Suprapubic skin (tissue), 3 donors: ENCODE measurements at regions not wholly inside any gene's neighbourhood (a gene's known extent, or its start where the extent isn't known, plus 50 kb on each side); places are given as distances from the start of the nearest gene placed in this dataset.

Source experiments
- POLR2A ChIP-seq, 2 donors: fragments of 450-650 bp; IDR thresholded peaks; one replicate each; pipeline ENCODE4 v1.6.1; 2017; ENCODE audit warnings: antibody characterized with exemption in 2 of 2, mild to moderate bottlenecking in 2 of 2, moderate library complexity in 2 of 2
- TF ChIP-seq, protein P1 (sequence below), 2 donors: fragments of 200-600 bp in 1 of 2; fragments of 450-650 bp in 1 of 2; sonication (generic) in 1 of 2; IDR thresholded peaks; one replicate each; pipeline ENCODE4 v1.5.1; 2016 to 2019; ENCODE audit warnings: antibody characterized with exemption in 2 of 2, mild to moderate bottlenecking in 1 of 2, moderate library complexity in 1 of 2

DNA sequence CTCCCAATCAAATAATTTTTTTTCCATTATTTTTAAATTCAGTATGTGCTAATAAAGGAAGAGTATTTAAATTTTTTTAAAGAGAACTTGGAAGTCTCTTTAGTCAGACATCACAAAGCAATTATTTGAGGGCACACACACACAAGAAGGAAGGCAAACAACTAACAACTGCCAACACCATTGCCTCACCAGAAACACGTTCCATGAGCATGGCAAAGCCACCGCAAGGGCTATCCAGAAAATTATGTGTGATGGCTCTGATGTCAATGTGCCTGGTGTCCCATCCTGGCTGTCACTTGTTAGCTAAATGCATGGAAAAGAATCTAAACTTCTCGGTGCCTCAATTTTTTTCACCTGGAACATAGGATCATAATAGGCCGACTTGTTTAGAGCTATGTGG lies 262.9 kb downstream of the SEC16B start:
- TF ChIP-seq, protein P1, sequence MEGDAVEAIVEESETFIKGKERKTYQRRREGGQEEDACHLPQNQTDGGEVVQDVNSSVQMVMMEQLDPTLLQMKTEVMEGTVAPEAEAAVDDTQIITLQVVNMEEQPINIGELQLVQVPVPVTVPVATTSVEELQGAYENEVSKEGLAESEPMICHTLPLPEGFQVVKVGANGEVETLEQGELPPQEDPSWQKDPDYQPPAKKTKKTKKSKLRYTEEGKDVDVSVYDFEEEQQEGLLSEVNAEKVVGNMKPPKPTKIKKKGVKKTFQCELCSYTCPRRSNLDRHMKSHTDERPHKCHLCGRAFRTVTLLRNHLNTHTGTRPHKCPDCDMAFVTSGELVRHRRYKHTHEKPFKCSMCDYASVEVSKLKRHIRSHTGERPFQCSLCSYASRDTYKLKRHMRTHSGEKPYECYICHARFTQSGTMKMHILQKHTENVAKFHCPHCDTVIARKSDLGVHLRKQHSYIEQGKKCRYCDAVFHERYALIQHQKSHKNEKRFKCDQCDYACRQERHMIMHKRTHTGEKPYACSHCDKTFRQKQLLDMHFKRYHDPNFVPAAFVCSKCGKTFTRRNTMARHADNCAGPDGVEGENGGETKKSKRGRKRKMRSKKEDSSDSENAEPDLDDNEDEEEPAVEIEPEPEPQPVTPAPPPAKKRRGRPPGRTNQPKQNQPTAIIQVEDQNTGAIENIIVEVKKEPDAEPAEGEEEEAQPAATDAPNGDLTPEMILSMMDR (IDR thresholded peaks at IDR 0.05) = no peak
- no peak for TF ChIP-seq POLR2A (IDR thresholded peaks at IDR 0.05)
